K562 (cell line): ENCODE measurements at regions not wholly inside any gene's neighbourhood (a gene's known extent, or its start where the extent isn't known, plus 50 kb on each side); places are given as distances from the start of the nearest gene placed in this dataset.

Experiments
- ATAC-seq: fragments of 200-7000 bp; cut with Tn5 transposase; 3 replicates; pipeline ENCODE4 v1.9.1; 2020; ENCODE audit warnings: moderate library complexity
- BruUV-seq: library from RNA; stranded (reverse); fragments of 400-500 nt; replicated peaks from 2 replicates; lab custom pipeline; 2021; lab: Mats Ljungman, UMichigan
- CTCF ChIA-PET: fragments of 300-600 bp; formaldehyde crosslinking; extraction: SDS; loops from one replicate; lab custom pipeline; 2021; ENCODE audit warnings: low intra/inter-chr PET ratio; lab: Yijun Ruan, JAX
- POLR2A ChIA-PET: fragments of 300-600, 350-650 bp; sonication (Branson Sonifier 250); formaldehyde crosslinking; extraction: SDS; loops from one replicate; lab custom pipeline; 2021; ENCODE audit warnings: antibody characterized with exemption, inconsistent platforms; lab: Yijun Ruan, JAX
- DNase-seq, 4 experiments: peaks; one replicate each; pipeline versions ENCODE4 v3.0.0 to v3.0.0-alpha.2; 2011 to 2018; ENCODE audit warnings: low spot score in 3 of 4, mixed read lengths in 3 of 4; ENCODE audit errors: extremely low read depth in 1 of 4
- FAIRE-seq: peaks from 2 replicates; lab custom pipeline; 2011; peaks lifted over from hg19 to GRCh38; lab: Jason Lieb, UNC
- H2AFZ ChIP-seq: 2 replicates; pipeline ENCODE4 v1.6.0; 2011; ENCODE audit warnings: low read depth, low read length, control low read depth, inconsistent platforms
- H3K27ac ChIP-seq: fragments of 200-600 bp; 3 replicates; pipeline ENCODE4 v1.8.0; 2011; ENCODE audit warnings: low read depth, mild to moderate bottlenecking, control low read depth, inconsistent platforms, low read length, moderate library complexity, mixed read lengths; ENCODE audit errors: extremely low read depth
- H3K27me3 ChIP-seq, 2 experiments: fragments of 300-600 bp in 1 of 2; 2 replicates in 1 of 2; 3 replicates in 1 of 2; pipeline versions ENCODE4 v1.6.0 to v1.8.0; 2011; ENCODE audit warnings: inconsistent platforms in 2 of 2, low read length in 2 of 2, mild to moderate bottlenecking in 1 of 2, mixed read lengths in 1 of 2, moderate library complexity in 1 of 2; ENCODE audit not compliant: control insufficient read depth in 2 of 2, insufficient read depth in 2 of 2
- H3K36me3 ChIP-seq: fragments of 300-600 bp; 3 replicates; pipeline ENCODE4 v1.8.0; 2011; ENCODE audit warnings: mild to moderate bottlenecking, low read length, inconsistent platforms; ENCODE audit not compliant: control insufficient read depth, insufficient read depth
- H3K4me1 ChIP-seq, 2 experiments: fragments of 200-600 bp in 1 of 2; replicated peaks in 1 of 2; 2 replicates in 1 of 2; 3 replicates in 1 of 2; pipeline versions ENCODE4 v1.5.1 to v1.8.0; 2011; ENCODE audit warnings: inconsistent platforms in 2 of 2, low read length in 2 of 2, mild to moderate bottlenecking in 1 of 2, mixed read lengths in 1 of 2, moderate library complexity in 1 of 2; ENCODE audit not compliant: control insufficient read depth in 2 of 2, insufficient read depth in 2 of 2
- H3K4me2 ChIP-seq: 2 replicates; pipeline ENCODE4 v1.6.1; 2011; ENCODE audit warnings: low read length, control low read depth, inconsistent platforms, mixed read lengths; ENCODE audit not compliant: insufficient read depth
- H3K4me3 ChIP-seq: fragments of 200-600 bp; sonication (generic), shearing (Covaris generic); 2 replicates; pipeline ENCODE4 v1.5.1; 2016; ENCODE audit warnings: control low read depth, inconsistent platforms
- H3K79me2 ChIP-seq: fragments of 200-600 bp; 3 replicates; pipeline ENCODE4 v1.8.0; 2011; ENCODE audit warnings: low read length, inconsistent platforms; ENCODE audit not compliant: control insufficient read depth, insufficient read depth
- H3K9ac ChIP-seq, 2 experiments: 2 replicates each; pipeline versions ENCODE4 v1.6.0 to v1.6.1; 2011; ENCODE audit warnings: low read depth in 2 of 2, low read length in 2 of 2, control low read depth in 1 of 2, inconsistent platforms in 1 of 2, mild to moderate bottlenecking in 1 of 2, mixed read lengths in 1 of 2; ENCODE audit not compliant: insufficient read depth in 1 of 2
- H3K9me1 ChIP-seq: one replicate; pipeline ENCODE4 v1.6.0; 2011; ENCODE audit warnings: inconsistent platforms, mild to moderate bottlenecking, low read length, moderate library complexity; ENCODE audit not compliant: control insufficient read depth, insufficient read depth
- H3K9me3 ChIP-seq: replicated peaks from 2 replicates; pipeline ENCODE4 v1.5.1; 2011; ENCODE audit warnings: low read depth, low read length, inconsistent platforms; ENCODE audit not compliant: control insufficient read depth, insufficient read depth
- H4K20me1 ChIP-seq: replicated peaks from 2 replicates; pipeline ENCODE4 v1.6.1; 2011; ENCODE audit warnings: low read length, inconsistent platforms, mixed read lengths; ENCODE audit not compliant: control insufficient read depth, insufficient read depth
- TCF7 ChIP-seq: sonication (generic); IDR thresholded peaks from 2 replicates; pipeline ENCODE4 v1.6.1; 2016; ENCODE audit warnings: antibody characterized with exemption, borderline replicate concordance
- ZFP30 ChIP-seq: fragments of 250-450 bp; sonication (Bioruptor Pico); IDR thresholded peaks from 2 replicates; pipeline ENCODE4 v1.8.0; 2022; ENCODE audit warnings: moderate library complexity, mild to moderate bottlenecking, inconsistent platforms, borderline replicate concordance
- ZNF140 ChIP-seq: fragments of 250-450 bp; sonication (Bioruptor Pico); IDR thresholded peaks from 2 replicates; pipeline ENCODE4 v1.8.0; 2021; ENCODE audit warnings: moderate library complexity, mild to moderate bottlenecking, inconsistent platforms
- ZNF143 ChIP-seq: sonication (generic); formaldehyde crosslinking; IDR thresholded peaks from 2 replicates; pipeline ENCODE4 v1.9.0; 2022; ENCODE audit warnings: mild to moderate bottlenecking, missing genetic modification reagents
- ZNF253 ChIP-seq: fragments of 250-450 bp; sonication (Bioruptor Pico); conservative IDR thresholded peaks from 2 replicates; pipeline ENCODE4 v1.6.1; 2021; ENCODE audit warnings: mild to moderate bottlenecking
- in situ Hi-C: fragments of 300-500 bp; cut with MboI; formaldehyde crosslinking; loops from 4 replicates; pipeline ENCODE4 v1.15.0; 2018; ENCODE audit warnings: inconsistent platforms, mixed read lengths
- intact Hi-C: fragments of 100-400 bp; cut with micrococcal nuclease; formaldehyde crosslinking; loops from 2 replicates; pipeline ENCODE4 v1.14.2; 2022
- TF ChIP-seq, protein P1 (sequence below), 2 experiments: fragments of 450-650 bp; formaldehyde crosslinking in 1 of 2; IDR thresholded peaks; 2 replicates each; pipeline versions ENCODE4 v1.4.0 to v1.6.1; 2014 to 2020; ENCODE audit warnings: mild to moderate bottlenecking in 2 of 2, borderline replicate concordance in 1 of 2, low read depth in 1 of 2
- TF ChIP-seq, protein P2 (sequence below): fragments of 250-450 bp; sonication (Bioruptor Pico); IDR thresholded peaks from 2 replicates; pipeline ENCODE4 v1.8.0; 2021; ENCODE audit warnings: moderate library complexity, mild to moderate bottlenecking, inconsistent platforms
- TF ChIP-seq, protein P3 (sequence below): sonication (generic); formaldehyde crosslinking; IDR thresholded peaks from 2 replicates; pipeline ENCODE4 v1.8.1; 2022; ENCODE audit warnings: missing genetic modification reagents

- in situ Hi-C loops = no loop called here
- BruUV-seq = no TSS peak
- FAIRE-seq = no peak
Measured at GRCh38 chr18:27662537-27662936, 477.4 kb upstream of the CHST9 start.

More at GRCh38 chr18:27662537-27662936, 477.4 kb upstream of the CHST9 start:
- TF ChIP-seq ZNF143 (CRISPR knock-in tag) (no peak), ZNF253 (no peak), ZNF140 (CRISPR knock-in tag) (no peak), ZFP30 (CRISPR knock-in tag) (no peak), TCF7 (no peak)
- TF ChIP-seq, protein P1, sequence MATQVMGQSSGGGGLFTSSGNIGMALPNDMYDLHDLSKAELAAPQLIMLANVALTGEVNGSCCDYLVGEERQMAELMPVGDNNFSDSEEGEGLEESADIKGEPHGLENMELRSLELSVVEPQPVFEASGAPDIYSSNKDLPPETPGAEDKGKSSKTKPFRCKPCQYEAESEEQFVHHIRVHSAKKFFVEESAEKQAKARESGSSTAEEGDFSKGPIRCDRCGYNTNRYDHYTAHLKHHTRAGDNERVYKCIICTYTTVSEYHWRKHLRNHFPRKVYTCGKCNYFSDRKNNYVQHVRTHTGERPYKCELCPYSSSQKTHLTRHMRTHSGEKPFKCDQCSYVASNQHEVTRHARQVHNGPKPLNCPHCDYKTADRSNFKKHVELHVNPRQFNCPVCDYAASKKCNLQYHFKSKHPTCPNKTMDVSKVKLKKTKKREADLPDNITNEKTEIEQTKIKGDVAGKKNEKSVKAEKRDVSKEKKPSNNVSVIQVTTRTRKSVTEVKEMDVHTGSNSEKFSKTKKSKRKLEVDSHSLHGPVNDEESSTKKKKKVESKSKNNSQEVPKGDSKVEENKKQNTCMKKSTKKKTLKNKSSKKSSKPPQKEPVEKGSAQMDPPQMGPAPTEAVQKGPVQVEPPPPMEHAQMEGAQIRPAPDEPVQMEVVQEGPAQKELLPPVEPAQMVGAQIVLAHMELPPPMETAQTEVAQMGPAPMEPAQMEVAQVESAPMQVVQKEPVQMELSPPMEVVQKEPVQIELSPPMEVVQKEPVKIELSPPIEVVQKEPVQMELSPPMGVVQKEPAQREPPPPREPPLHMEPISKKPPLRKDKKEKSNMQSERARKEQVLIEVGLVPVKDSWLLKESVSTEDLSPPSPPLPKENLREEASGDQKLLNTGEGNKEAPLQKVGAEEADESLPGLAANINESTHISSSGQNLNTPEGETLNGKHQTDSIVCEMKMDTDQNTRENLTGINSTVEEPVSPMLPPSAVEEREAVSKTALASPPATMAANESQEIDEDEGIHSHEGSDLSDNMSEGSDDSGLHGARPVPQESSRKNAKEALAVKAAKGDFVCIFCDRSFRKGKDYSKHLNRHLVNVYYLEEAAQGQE (IDR thresholded peaks at IDR 0.05; ENCODE audit: borderline replicate concordance) = no peak
- TF ChIP-seq, protein P1 (CRISPR knock-in tag; IDR thresholded peaks at IDR 0.05; ENCODE audit: low read depth) = no peak
- TF ChIP-seq, protein P2, sequence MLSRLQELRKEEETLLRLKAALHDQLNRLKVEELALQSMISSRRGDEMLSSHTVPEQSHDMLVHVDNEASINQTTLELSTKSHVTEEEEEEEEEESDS = no peak
- TF ChIP-seq, protein P3, sequence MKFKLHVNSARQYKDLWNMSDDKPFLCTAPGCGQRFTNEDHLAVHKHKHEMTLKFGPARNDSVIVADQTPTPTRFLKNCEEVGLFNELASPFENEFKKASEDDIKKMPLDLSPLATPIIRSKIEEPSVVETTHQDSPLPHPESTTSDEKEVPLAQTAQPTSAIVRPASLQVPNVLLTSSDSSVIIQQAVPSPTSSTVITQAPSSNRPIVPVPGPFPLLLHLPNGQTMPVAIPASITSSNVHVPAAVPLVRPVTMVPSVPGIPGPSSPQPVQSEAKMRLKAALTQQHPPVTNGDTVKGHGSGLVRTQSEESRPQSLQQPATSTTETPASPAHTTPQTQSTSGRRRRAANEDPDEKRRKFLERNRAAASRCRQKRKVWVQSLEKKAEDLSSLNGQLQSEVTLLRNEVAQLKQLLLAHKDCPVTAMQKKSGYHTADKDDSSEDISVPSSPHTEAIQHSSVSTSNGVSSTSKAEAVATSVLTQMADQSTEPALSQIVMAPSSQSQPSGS (CRISPR knock-in tag) = no peak
- POLR2A ChIA-PET = no interaction called here
- H3K27ac ChIP-seq = no peak overlapping the region
- H3K4me3 ChIP-seq = no peak overlapping the region
- no peak overlapping the region for H3K9ac ChIP-seq
- no peaks in the 10 kb centered on the region for H3K36me3 ChIP-seq
- no peaks in the 10 kb centered on the region for H4K20me1 ChIP-seq
- CTCF ChIA-PET = no interaction called here
- no peaks in the 10 kb centered on the region for H3K79me2 ChIP-seq
- DNase-seq (no peak), ATAC-seq (no peak)
- no peaks in the 10 kb centered on the region for H3K9me1 ChIP-seq
- no peaks in the 10 kb centered on the region for H3K4me1 ChIP-seq
- H2AFZ ChIP-seq = no peak overlapping the region
- no peaks in the 10 kb centered on the region for H3K27me3 ChIP-seq
- H3K9me3 ChIP-seq = 0 out of 2 replicates have a peak, but pooled peaks cover 3% of the 10 kb centered on the region
- H3K4me2 ChIP-seq = no peak overlapping the region
- intact Hi-C loops = no loop called here
